AG10803 (cell line): ENCODE measurements at regions not wholly inside any gene's neighbourhood (a gene's known extent, or its start where the extent isn't known, plus 50 kb on each side); places are given as distances from the start of the nearest gene placed in this dataset.
"Not testable (repeated sequence)": the region's sequence is repeated elsewhere in the genome, so short reads cannot be mapped to it uniquely, and the experiment has no call there.

Source experiments
- DNase-seq: peaks from one replicate; pipeline ENCODE4 v3.0.0; 2010; ENCODE audit warnings: low read depth
- H3K4me3 ChIP-seq: 2 replicates; pipeline ENCODE4 v1.5.1; 2011; ENCODE audit warnings: mild to moderate bottlenecking, low read length, control low read depth
- CTCF ChIP-seq: conservative IDR thresholded peaks from 2 replicates; pipeline ENCODE4 v1.5.1; 2011; ENCODE audit warnings: mild to moderate bottlenecking, low read length, control low read depth, inconsistent platforms

GRCh38 chr18:59038295-59039039 lies 101.2 kb upstream of the SEC11C start:
- H3K4me3 ChIP-seq: no peak overlapping the region
- no peak for TF ChIP-seq CTCF

GRCh38 chr18:59039040-59039320 lies 100.7 kb upstream of the SEC11C start:
- DNase-seq, H3K4me3 ChIP-seq: not testable (repeated sequence)

More at GRCh38 chr18:59038295-59039039, 101.2 kb upstream of the SEC11C start:
- DNase-seq: no peak

GRCh38 chr18:59039449-59039848 lies 100.2 kb upstream of the SEC11C start:
- TF ChIP-seq CTCF: no peak
- DNase-seq: no peak
- no peak overlapping the region for H3K4me3 ChIP-seq

- DNase-seq: no peak
- TF ChIP-seq CTCF: no peak
- no peak overlapping the region for H3K4me3 ChIP-seq
Measured at GRCh38 chr18:59040770-59041148, 98.9 kb upstream of the SEC11C start.

GRCh38 chr18:59041296-59041695 lies 98.4 kb upstream of the SEC11C start:
- no peak for DNase-seq
- no peak overlapping the region for H3K4me3 ChIP-seq
- no peak for TF ChIP-seq CTCF

- TF ChIP-seq CTCF: no peak
- peak; percentile 92 for DNase-seq
Measured at GRCh38 chr18:59041819-59042815, 97.6 kb upstream of the SEC11C start.

GRCh38 chr18:59044855-59045254 lies 94.8 kb upstream of the SEC11C start:
- H3K4me3 ChIP-seq: no peak overlapping the region
- no peak for DNase-seq
- TF ChIP-seq CTCF: no peak

More at GRCh38 chr18:59041819-59042815, 97.6 kb upstream of the SEC11C start:
- no peak overlapping the region for H3K4me3 ChIP-seq
